ENCODE measurements at regions not wholly inside any gene's neighbourhood (a gene's known extent, or its start where the extent isn't known, plus 50 kb on each side); places are given as distances from the start of the nearest gene placed in this dataset.

DNA sequence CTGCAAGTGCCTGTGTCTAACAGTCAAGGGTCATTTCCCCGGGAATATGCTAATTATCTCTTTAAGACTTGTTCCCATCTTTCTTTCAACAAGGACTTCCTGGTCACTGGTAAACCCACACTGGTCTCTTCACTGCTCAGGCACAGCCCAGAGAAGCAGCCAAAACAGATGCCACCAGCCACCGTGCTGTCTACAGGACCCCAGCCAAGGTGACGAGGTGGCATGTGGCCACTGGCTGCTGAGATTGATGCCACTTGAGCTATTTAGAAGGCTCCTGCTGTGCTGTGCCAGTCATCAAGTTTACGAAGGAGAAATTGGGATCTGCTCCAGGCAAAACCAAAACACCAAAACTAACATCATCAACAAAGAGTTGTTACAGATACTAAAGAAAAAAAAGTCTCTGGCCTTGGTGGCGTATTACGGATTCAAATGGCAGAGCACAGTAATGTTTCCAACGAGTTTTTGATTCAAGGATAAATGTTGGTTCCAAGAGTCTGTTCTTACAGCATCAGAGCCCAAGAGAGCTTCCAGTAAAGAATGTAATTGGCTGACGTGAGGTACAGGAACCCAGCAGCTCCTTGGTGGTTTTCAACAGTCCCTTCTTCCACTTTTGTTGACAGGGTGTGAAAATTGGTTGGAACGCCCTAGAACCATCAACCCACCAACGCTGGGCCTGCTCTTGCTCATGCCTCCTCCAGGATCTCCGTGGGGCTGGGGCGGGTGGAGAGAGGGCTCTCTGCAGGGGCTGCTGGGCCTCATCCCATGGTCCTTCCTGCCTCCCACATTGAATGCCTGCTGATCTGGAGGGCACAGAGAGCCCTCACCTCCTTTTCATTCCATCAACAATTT, 63.7 kb upstream of the ZCCHC2 start:
- H3K4me2 ChIP-seq (ENCODE audit: insufficient read depth in 1 of 2, low read depth in 2 of 2, low read length in 2 of 2) = no peak overlapping the region
- no peak overlapping the region for H3K14ac ChIP-seq (ENCODE audit: insufficient read length)
- no peak overlapping the region for H3K9ac ChIP-seq (replicated peaks in 1 of 4; ENCODE audit: extremely low read depth in 1 of 4, low read depth in 3 of 4, low read length in 3 of 4)
- H2BK20ac ChIP-seq (ENCODE audit: low read length) = no peak overlapping the region
- TF ChIP-seq GTF2F1 (IDR thresholded peaks at IDR 0.05; ENCODE audit: borderline replicate concordance, low read depth, low read length) = no peak
- TF ChIP-seq, protein P1, sequence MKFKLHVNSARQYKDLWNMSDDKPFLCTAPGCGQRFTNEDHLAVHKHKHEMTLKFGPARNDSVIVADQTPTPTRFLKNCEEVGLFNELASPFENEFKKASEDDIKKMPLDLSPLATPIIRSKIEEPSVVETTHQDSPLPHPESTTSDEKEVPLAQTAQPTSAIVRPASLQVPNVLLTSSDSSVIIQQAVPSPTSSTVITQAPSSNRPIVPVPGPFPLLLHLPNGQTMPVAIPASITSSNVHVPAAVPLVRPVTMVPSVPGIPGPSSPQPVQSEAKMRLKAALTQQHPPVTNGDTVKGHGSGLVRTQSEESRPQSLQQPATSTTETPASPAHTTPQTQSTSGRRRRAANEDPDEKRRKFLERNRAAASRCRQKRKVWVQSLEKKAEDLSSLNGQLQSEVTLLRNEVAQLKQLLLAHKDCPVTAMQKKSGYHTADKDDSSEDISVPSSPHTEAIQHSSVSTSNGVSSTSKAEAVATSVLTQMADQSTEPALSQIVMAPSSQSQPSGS (IDR thresholded peaks at IDR 0.05; ENCODE audit: low read length) = no peak
- TF ChIP-seq EGR1 (IDR thresholded peaks at IDR 0.05; ENCODE audit: borderline replicate concordance, low read depth, low read length) = no peak
- no peak for TF ChIP-seq KDM4A (IDR thresholded peaks at IDR 0.05; ENCODE audit: low read depth, low read length, severe bottlenecking)
- TF ChIP-seq POLR2A (IDR thresholded peaks at IDR 0.05; ENCODE audit: control extremely low read depth in 1 of 2, low read depth in 2 of 2, low read length in 2 of 2) = no peak
- no peak for TF ChIP-seq BACH1 (IDR thresholded peaks at IDR 0.05; ENCODE audit: low read length)
- no peak for TF ChIP-seq ASH2L (IDR thresholded peaks at IDR 0.05; ENCODE audit: low read length)
- no peak for TF ChIP-seq HDAC6 (IDR thresholded peaks at IDR 0.05; ENCODE audit: low read depth, low read length)
- TF ChIP-seq ATF3 (IDR thresholded peaks at IDR 0.05; ENCODE audit: insufficient read depth, low read depth, low read length) = no peak
- TF ChIP-seq SP1 (IDR thresholded peaks at IDR 0.05; ENCODE audit: low read depth, low read length) = no peak
- no peak for TF ChIP-seq TBP (IDR thresholded peaks at IDR 0.05; ENCODE audit: low read depth, low read length)
- H4K5ac ChIP-seq (ENCODE audit: insufficient read length, low read depth, low read length) = no peak overlapping the region
- H4K91ac ChIP-seq (replicated peaks; ENCODE audit: insufficient read length, low read length) = no peak overlapping the region
- H3K4me3 ChIP-seq (ENCODE audit: extremely low read depth in 1 of 4, insufficient read depth in 2 of 4, low read depth in 3 of 4, low read length in 4 of 4) = no peak overlapping the region
- no peaks in the 10 kb centered on the region for H3K27me3 ChIP-seq (replicated peaks in 1 of 4; ENCODE audit: control insufficient read depth in 3 of 4, extremely low read depth in 1 of 4, insufficient read depth in 3 of 4, low read length in 3 of 4)
- H3K56ac ChIP-seq (replicated peaks; ENCODE audit: insufficient read length, low read depth, low read length) = no peak overlapping the region
- no peaks in the 10 kb centered on the region for H3K23me2 ChIP-seq (ENCODE audit: low read depth, low read length)
- no peak overlapping the region for H3K23ac ChIP-seq (ENCODE audit: insufficient read length)
- no peak overlapping the region for H2BK5ac ChIP-seq (ENCODE audit: low read depth, low read length)
- H4K8ac ChIP-seq (ENCODE audit: extremely low read depth, insufficient read depth, low read length) = peak overlapping the region; percentile 80; the same call in 1 of the 2 replicates
- H3K9me3 ChIP-seq (ENCODE audit: insufficient read depth in 2 of 2, low read depth in 1 of 2, low read length in 1 of 2) = no peaks in the 10 kb centered on the region
- DNase-seq (ENCODE audit: low read depth in 1 of 2, low spot score in 2 of 2) (no peak), FAIRE-seq (no peak)
- no peak overlapping the region for H3K18ac ChIP-seq (ENCODE audit: extremely low read depth, low read length)
- no peak overlapping the region for H2BK120ac ChIP-seq (replicated peaks; ENCODE audit: low read depth, low read length)
- no peaks in the 10 kb centered on the region for H4K20me1 ChIP-seq (replicated peaks in 1 of 2; ENCODE audit: control insufficient read depth in 1 of 2, insufficient read depth in 2 of 2, low read length in 2 of 2)
- H2BK12ac ChIP-seq (ENCODE audit: low read depth, low read length) = no peak overlapping the region
- ChIA-PET CTCF (ENCODE audit: partially characterized antibody) (interaction anchor here (0.6 to 4.8 kb wide), 9 partner anchors 8 to 127 kb away, joined by 3 to 28 read pairs (median 4); no protein-coding TSS in a partner anchor), POLR2A (ENCODE audit: partially characterized antibody) (interaction anchor here (1.5 kb wide), 1 partner anchor 50 kb away, joined by 4 read pairs; no protein-coding TSS in a partner anchor)
- H2AK5ac ChIP-seq (ENCODE audit: low read depth, low read length) = no peak overlapping the region
- 90% methylated on average over 12 of the region's 12 CpGs; no CpG with 5 or more reads in 1 of the 2 experiments for WGBS, 2 experiments (ENCODE audit: extremely low coverage in 1 of 2, insufficient coverage in 1 of 2, insufficient read length in 1 of 2, insufficient replicate concordance in 2 of 2, low coverage in 1 of 2, low lambda C conversion rate in 2 of 2, missing lambda C conversion rate in 1 of 2)
- H2AFZ ChIP-seq (ENCODE audit: low read length) = peak overlapping the region; percentile 65; the same call in 1 of the 2 replicates
- H3K36me3 ChIP-seq (ENCODE audit: control insufficient read depth in 2 of 4, insufficient read depth in 4 of 4, low read length in 3 of 4) = no peaks in the 10 kb centered on the region
- H3K79me2 ChIP-seq (ENCODE audit: control insufficient read depth in 1 of 2, insufficient read depth in 2 of 2, low read length in 2 of 2) = no peaks in the 10 kb centered on the region
- no peak overlapping the region for H3K27ac ChIP-seq (ENCODE audit: low read depth, low read length)
- peaks cover 0 to 3% (median 0%) of the 10 kb centered on the region in 4 experiments; a peak in 1 of 7 replicates for H3K4me1 ChIP-seq (replicated peaks in 1 of 4; ENCODE audit: control insufficient read depth in 3 of 4, insufficient read depth in 4 of 4, low read length in 3 of 4)
- H2BK15ac ChIP-seq (ENCODE audit: low read length) = no peak overlapping the region
- H3K4ac ChIP-seq (replicated peaks; ENCODE audit: insufficient read length, low read depth, low read length) = no peak overlapping the region
- H3K79me1 ChIP-seq (ENCODE audit: low read depth, low read length) = no peaks in the 10 kb centered on the region
